DOHH2 (cell line): ENCODE measurements at regions not wholly inside any gene's neighbourhood (a gene's known extent, or its start where the extent isn't known, plus 50 kb on each side); places are given as distances from the start of the nearest gene placed in this dataset.

Experiments
- EZH2phosphoT487 ChIP-seq: fragments of 200-600 bp; sonication (generic); IDR thresholded peaks from 2 replicates; pipeline ENCODE4 v1.6.1; 2017; ENCODE audit warnings: borderline replicate concordance, mild to moderate bottlenecking, antibody characterized with exemption, low read length, moderate library complexity, mixed read lengths
- TF ChIP-seq, protein P1 (sequence below): fragments of 200-600 bp; sonication (generic); IDR thresholded peaks from one replicate; pipeline ENCODE4 v1.5.1; 2014; ENCODE audit warnings: antibody characterized with exemption, mild to moderate bottlenecking, low read depth, low read length; ENCODE audit not compliant: poor library complexity, severe bottlenecking

DNA sequence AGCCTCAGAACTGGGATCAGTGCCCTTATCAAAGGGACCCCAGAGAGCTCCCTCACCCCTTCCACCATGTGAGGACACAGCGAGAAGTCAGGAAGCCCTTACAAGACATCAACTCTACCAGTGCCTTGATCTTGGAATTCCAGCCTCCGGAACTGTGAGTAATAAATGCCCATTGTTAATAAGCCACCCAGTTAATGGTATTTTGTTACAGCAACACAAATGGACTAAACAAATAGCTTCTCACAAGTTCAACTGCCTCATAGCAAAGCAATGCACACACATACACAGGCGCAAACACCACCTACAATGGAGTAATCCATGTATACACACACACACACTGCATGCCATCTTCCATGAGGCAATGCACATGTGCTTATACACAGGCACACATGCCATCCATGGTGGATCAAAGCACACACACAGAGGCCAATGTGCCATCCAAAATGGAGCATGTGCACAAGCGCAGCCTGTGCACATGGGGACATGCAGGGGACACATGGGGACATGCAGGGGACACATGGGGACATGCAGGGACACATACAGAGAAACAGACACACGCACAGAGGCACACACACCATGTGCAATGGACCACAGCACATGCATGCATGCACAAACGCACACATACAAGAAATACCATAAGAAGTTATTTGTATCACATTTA lies 137.6 kb upstream of the TBL1X start:
- TF ChIP-seq, protein P1, sequence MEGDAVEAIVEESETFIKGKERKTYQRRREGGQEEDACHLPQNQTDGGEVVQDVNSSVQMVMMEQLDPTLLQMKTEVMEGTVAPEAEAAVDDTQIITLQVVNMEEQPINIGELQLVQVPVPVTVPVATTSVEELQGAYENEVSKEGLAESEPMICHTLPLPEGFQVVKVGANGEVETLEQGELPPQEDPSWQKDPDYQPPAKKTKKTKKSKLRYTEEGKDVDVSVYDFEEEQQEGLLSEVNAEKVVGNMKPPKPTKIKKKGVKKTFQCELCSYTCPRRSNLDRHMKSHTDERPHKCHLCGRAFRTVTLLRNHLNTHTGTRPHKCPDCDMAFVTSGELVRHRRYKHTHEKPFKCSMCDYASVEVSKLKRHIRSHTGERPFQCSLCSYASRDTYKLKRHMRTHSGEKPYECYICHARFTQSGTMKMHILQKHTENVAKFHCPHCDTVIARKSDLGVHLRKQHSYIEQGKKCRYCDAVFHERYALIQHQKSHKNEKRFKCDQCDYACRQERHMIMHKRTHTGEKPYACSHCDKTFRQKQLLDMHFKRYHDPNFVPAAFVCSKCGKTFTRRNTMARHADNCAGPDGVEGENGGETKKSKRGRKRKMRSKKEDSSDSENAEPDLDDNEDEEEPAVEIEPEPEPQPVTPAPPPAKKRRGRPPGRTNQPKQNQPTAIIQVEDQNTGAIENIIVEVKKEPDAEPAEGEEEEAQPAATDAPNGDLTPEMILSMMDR = no peak
- no peak for TF ChIP-seq EZH2phosphoT487
